Left renal cortex interstitium (tissue), 4 donors: ENCODE measurements at regions not wholly inside any gene's neighbourhood (a gene's known extent, or its start where the extent isn't known, plus 50 kb on each side); places are given as distances from the start of the nearest gene placed in this dataset.
"Not testable (repeated sequence)": the region's sequence is repeated elsewhere in the genome, so short reads cannot be mapped to it uniquely, and the experiment has no call there.

Experiments
- DNase-seq, 4 donors: peaks; one replicate each; pipeline ENCODE4 v3.0.0-alpha.2; 2013; ENCODE audit warnings: low read depth in 4 of 4, low spot score in 2 of 4, missing footprints in 1 of 4

- DNase-seq: no peak
These were observed 158.2 kb downstream of the SPTSSA start for GRCh38 chr14:34303811-34304210.

- DNase-seq: no peak
These were observed 159.4 kb downstream of the SPTSSA start for GRCh38 chr14:34302654-34303053.

- DNase-seq: peak in 1 of 4 donors; percentile 46
These were observed 160.9 kb downstream of the SPTSSA start for GRCh38 chr14:34300882-34301734.

GRCh38 chr14:34300330-34300729, 161.7 kb downstream of the SPTSSA start:
- no peak for DNase-seq

- DNase-seq: no peak
These were observed 162.7 kb downstream of the SPTSSA start for GRCh38 chr14:34299360-34299759.

- no peak for DNase-seq
These were observed 164.1 kb downstream of the SPTSSA start for GRCh38 chr14:34297786-34298520.

- DNase-seq: no peak
These were observed 178.4 kb downstream of the SPTSSA start for GRCh38 chr14:34283590-34283989.

GRCh38 chr14:34277191-34277590, 184.8 kb downstream of the SPTSSA start:
- DNase-seq: no peak

GRCh38 chr14:34275530-34275929, 186.5 kb downstream of the SPTSSA start:
- DNase-seq: no peak

- DNase-seq: no peak
These were observed 187.0 kb downstream of the SPTSSA start for GRCh38 chr14:34275078-34275477.

GRCh38 chr14:34273716-34274115, 188.3 kb downstream of the SPTSSA start:
- not testable (repeated sequence) for DNase-seq

GRCh38 chr14:34270361-34270760, 191.7 kb downstream of the SPTSSA start:
- DNase-seq: no peak

GRCh38 chr14:34266344-34266743, 195.7 kb downstream of the SPTSSA start:
- DNase-seq: no peak

- DNase-seq: no peak
These were observed 199.7 kb downstream of the SPTSSA start for GRCh38 chr14:34262127-34262910.

GRCh38 chr14:34259996-34260395, 202.0 kb downstream of the SPTSSA start:
- no peak for DNase-seq

GRCh38 chr14:34258318-34258717, 203.7 kb downstream of the SPTSSA start:
- no peak for DNase-seq

- DNase-seq: no peak
These were observed 204.5 kb downstream of the SPTSSA start for GRCh38 chr14:34257505-34257904.

- no peak for DNase-seq
These were observed 205.8 kb downstream of the SPTSSA start for GRCh38 chr14:34256223-34256622.

GRCh38 chr14:34254571-34254970, 207.5 kb downstream of the SPTSSA start:
- no peak for DNase-seq

GRCh38 chr14:34254031-34254430, 208.0 kb downstream of the SPTSSA start:
- DNase-seq: no peak

GRCh38 chr14:34252227-34252626, 209.8 kb downstream of the SPTSSA start:
- DNase-seq: no peak
